BJ (cell line): ENCODE measurements at regions not wholly inside any gene's neighbourhood (a gene's known extent, or its start where the extent isn't known, plus 50 kb on each side); places are given as distances from the start of the nearest gene placed in this dataset.

ENCODE experiments used
- CTCF ChIA-PET: fragments of 350-600 bp; formaldehyde crosslinking; extraction: SDS; loops from one replicate; lab custom pipeline; 2021; ENCODE audit warnings: antibody characterized with exemption, inconsistent platforms; lab: Yijun Ruan, JAX
- POLR2A ChIA-PET: fragments of 300-600 bp; sonication (Branson Sonifier 250); formaldehyde crosslinking; extraction: SDS; loops from one replicate; lab custom pipeline; 2021; ENCODE audit warnings: antibody characterized with exemption; lab: Charles Lee
- DNase-seq: peaks from one replicate; pipeline ENCODE4 v3.0.0-alpha.2; 2011; ENCODE audit warnings: low read depth
- H3K27me3 ChIP-seq: 2 replicates; pipeline ENCODE4 v1.6.0; 2011; ENCODE audit warnings: low read length; ENCODE audit not compliant: control insufficient read depth, insufficient read depth
- H3K36me3 ChIP-seq: 2 replicates; pipeline ENCODE4 v1.5.1; 2011; ENCODE audit warnings: low read length; ENCODE audit not compliant: control insufficient read depth, insufficient read depth
- H3K4me3 ChIP-seq: 2 replicates; pipeline ENCODE4 v1.5.1; 2011; ENCODE audit warnings: low read depth, mild to moderate bottlenecking, control low read depth, low read length
- TF ChIP-seq, protein P1 (sequence below): IDR thresholded peaks from 2 replicates; pipeline ENCODE4 v1.5.1; 2011; ENCODE audit warnings: low read depth, mild to moderate bottlenecking, control low read depth, inconsistent platforms, low read length, moderate library complexity; ENCODE audit not compliant: insufficient read depth

DNA sequence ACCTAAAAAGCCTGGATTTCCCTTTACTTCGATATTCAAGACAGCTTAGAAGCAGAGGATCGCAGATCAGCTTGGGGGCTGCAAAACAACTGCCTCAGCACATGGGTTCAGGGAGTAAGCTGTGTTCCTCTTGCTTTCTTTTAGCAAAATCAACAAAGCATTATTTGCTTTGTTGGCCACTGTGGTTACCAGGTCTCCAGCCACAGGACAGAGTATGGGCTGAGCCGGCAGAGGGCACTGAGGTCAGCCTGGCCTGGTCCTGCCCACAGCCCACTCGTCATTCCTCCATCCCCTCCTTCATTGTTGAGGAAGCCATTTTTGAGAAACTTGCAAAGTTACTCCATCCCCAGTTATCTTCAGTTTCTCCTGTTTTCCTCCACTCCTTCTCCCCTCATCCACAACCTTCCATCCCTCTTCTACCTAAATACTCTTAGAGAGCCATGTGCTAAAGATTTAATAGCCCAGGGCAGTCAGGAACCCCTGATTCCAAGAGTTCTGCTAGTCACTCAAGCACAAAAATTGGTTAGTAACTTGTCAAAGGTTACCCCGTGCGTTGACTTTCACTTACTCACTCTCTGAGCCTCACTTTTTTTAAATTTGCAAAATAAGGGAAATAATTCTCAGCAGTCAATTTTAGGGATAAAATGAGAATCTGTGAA, 60.0 kb upstream of the HES1 start:
- ChIA-PET POLR2A (no interaction called here), CTCF (interaction anchor here (0.9 kb wide), 1 partner anchor 92 kb away, joined by 4 read pairs; no protein-coding TSS in a partner anchor)
- no peak for DNase-seq
- peaks cover 21% of the 10 kb centered on the region for H3K27me3 ChIP-seq
- TF ChIP-seq, protein P1, sequence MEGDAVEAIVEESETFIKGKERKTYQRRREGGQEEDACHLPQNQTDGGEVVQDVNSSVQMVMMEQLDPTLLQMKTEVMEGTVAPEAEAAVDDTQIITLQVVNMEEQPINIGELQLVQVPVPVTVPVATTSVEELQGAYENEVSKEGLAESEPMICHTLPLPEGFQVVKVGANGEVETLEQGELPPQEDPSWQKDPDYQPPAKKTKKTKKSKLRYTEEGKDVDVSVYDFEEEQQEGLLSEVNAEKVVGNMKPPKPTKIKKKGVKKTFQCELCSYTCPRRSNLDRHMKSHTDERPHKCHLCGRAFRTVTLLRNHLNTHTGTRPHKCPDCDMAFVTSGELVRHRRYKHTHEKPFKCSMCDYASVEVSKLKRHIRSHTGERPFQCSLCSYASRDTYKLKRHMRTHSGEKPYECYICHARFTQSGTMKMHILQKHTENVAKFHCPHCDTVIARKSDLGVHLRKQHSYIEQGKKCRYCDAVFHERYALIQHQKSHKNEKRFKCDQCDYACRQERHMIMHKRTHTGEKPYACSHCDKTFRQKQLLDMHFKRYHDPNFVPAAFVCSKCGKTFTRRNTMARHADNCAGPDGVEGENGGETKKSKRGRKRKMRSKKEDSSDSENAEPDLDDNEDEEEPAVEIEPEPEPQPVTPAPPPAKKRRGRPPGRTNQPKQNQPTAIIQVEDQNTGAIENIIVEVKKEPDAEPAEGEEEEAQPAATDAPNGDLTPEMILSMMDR: no peak
- no peaks in the 10 kb centered on the region for H3K36me3 ChIP-seq
- no peak overlapping the region for H3K4me3 ChIP-seq

DNA sequence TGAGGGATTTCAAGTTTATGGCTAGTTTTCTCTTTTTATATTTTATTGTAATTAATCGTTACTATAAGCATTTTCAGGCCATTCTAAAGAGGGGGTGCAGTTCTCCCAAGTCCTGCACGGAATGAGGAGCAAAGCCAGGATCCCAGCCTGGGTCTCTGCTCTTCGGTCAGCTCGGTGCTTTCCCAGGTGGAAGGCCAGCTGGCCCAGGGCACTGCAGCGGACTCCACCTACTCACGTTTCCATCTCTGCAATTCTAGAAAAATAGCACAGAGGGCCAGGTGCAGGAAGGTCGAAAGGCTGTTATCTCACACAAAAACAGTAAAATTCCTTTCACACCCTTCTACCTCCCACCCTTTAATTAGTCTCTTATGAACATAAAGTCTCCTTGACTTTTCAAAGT, 59.5 kb upstream of the HES1 start:
- Histone ChIP-seq H3K36me3 (no peaks in the 10 kb centered on the region), H3K4me3 (no peak overlapping the region), H3K27me3 (peaks cover 22% of the 10 kb centered on the region)
- DNase-seq: no peak
- ChIA-PET CTCF (no interaction called here), POLR2A (no interaction called here)
- TF ChIP-seq, protein P1: no peak

DNA sequence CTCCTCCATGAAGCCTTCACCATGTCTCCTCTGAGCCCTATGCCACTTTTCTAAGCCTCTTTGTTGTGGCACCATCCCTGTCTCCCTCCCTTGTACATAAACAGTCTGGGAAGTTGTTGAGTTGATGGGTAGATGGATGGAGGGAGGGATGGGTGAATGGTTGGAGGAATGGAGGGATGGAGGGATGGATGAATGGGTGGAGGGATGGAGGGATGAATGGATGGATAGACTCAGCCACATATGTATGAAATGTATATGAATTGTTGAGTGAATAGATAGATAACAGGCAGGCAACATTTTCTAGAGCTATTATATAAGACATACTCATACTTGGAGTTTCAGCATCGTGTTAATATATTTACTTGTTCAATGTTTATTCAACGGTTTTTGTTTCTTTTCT, 58.3 kb upstream of the HES1 start:
- Histone ChIP-seq H3K4me3 (no peak overlapping the region), H3K36me3 (no peaks in the 10 kb centered on the region), H3K27me3 (peaks cover 22% of the 10 kb centered on the region)
- CTCF ChIA-PET: no interaction called here
- POLR2A ChIA-PET: no interaction called here
- TF ChIP-seq, protein P1: no peak
- no peak for DNase-seq

DNA sequence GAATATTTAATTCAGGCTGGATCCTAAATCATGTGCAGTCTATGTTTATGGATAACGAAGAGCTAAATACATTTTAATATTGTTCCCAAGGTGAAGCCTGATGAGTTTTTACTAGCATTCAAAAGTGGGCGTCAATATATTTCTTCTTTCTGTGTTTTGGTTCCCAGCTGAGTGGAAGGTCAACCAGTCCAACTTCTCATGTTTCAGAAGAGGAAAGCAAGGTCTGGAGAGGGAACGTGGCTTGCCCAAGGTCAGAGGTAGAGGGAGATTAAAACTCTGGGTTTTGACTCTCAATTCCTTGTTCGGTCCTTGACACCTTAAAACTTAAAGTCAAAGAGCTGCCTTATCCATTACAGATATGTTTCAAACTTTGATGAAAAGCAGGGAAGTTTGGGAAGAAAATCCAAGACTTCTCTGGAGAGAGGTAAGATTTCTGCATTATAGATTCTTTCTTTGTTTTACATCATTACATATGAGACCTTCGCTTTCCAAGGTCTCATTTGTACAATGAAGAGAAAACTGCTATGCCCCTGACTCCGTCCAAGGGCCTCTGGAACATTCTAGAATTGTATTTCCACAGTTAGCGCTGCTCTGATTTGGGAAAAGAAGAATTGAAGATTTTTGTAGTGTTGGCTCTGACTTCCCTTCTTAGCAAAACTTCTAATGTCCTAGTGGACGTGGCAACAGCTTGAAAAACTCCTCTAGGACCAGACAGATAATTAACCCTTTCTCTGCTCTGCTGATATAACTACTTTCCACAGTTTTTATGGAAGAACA, 57.7 kb upstream of the HES1 start:
- H3K36me3 ChIP-seq: no peaks in the 10 kb centered on the region
- POLR2A ChIA-PET: no interaction called here
- H3K27me3 ChIP-seq: peaks cover 21% of the 10 kb centered on the region
- no peak overlapping the region for H3K4me3 ChIP-seq
- CTCF ChIA-PET: interaction anchor here (0.7 kb wide), 1 partner anchor 238 kb away, joined by 3 read pairs; no protein-coding TSS in a partner anchor
- DNase-seq: no peak
- TF ChIP-seq, protein P1: no peak

DNA sequence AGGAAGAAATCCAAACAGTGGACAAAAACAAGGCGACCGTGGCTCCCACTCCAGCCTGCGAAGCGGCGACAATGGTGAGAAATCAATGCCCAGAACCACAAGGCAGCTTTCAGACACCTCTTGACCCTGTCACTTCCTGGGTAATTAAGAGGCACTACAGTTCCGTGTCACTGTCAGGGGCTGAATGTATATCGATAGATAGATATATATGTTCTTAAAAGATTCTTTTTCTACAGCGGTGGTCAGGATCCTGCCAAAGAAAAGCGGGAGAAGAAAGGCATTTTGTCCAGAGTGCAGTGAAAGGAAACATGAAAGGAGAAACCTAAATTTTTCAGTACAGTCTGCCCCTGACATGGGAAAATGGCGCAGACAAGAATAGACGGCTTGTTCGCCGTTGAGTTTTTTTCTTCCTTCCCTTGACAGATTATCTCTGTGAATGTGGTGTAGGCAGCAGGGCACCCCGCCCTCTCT, 56.2 kb upstream of the HES1 start:
- Histone ChIP-seq H3K4me3 (no peak overlapping the region), H3K36me3 (no peaks in the 10 kb centered on the region), H3K27me3 (peaks cover 18% of the 10 kb centered on the region)
- TF ChIP-seq, protein P1: no peak
- DNase-seq: no peak
- ChIA-PET POLR2A (no interaction called here), CTCF (no interaction called here)
